HepG2 (cell line): ENCODE measurements at regions not wholly inside any gene's neighbourhood (a gene's known extent, or its start where the extent isn't known, plus 50 kb on each side); places are given as distances from the start of the nearest gene placed in this dataset.

Source experiments
- ATAC-seq: fragments of 200-7000 bp; cut with Tn5 transposase; 3 replicates; pipeline ENCODE4 v1.9.1; 2020; ENCODE audit warnings: mild to moderate bottlenecking, moderate library complexity
- BruUV-seq: library from RNA; stranded (reverse); fragments of 400-500 nt; replicated peaks from 2 replicates; lab custom pipeline; 2021; lab: Mats Ljungman, UMichigan
- CTCF ChIA-PET: fragments of 300-600 bp; formaldehyde crosslinking; extraction: SDS; loops from one replicate; lab custom pipeline; 2021; ENCODE audit warnings: low total read pairs, inconsistent platforms, low intra/inter-chr PET ratio; lab: Yijun Ruan, JAX
- POLR2A ChIA-PET: fragments of 350-600 bp; sonication (Branson Sonifier 250); formaldehyde crosslinking; loops from one replicate; lab custom pipeline; 2020; ENCODE audit warnings: antibody characterized with exemption, inconsistent platforms; lab: Yijun Ruan, JAX
- DNase-seq: peaks from one replicate; pipeline ENCODE4 v3.0.0-alpha.2; 2015; ENCODE audit warnings: low spot score
- FAIRE-seq: peaks from 3 replicates; lab custom pipeline; 2011; peaks lifted over from hg19 to GRCh38; lab: Jason Lieb, UNC
- H2AFZ ChIP-seq: one replicate; pipeline ENCODE4 v1.6.1; 2011; ENCODE audit warnings: low read length, inconsistent platforms
- H3K27ac ChIP-seq: fragments of 300-600 bp; 3 replicates; pipeline ENCODE4 v1.8.0; 2011; ENCODE audit warnings: mixed run types, mild to moderate bottlenecking, mixed read lengths, low read length, inconsistent platforms; ENCODE audit not compliant: insufficient read depth; ENCODE audit errors: extremely low read length
- H3K27me3 ChIP-seq, 2 experiments: fragments of 200-600 bp in 1 of 2; 2 replicates in 1 of 2; 3 replicates in 1 of 2; pipeline versions ENCODE4 v1.6.0 to v1.8.0; 2011; ENCODE audit warnings: low read length in 2 of 2, mild to moderate bottlenecking in 2 of 2, moderate library complexity in 2 of 2, inconsistent platforms in 1 of 2; ENCODE audit not compliant: insufficient read depth in 2 of 2, control insufficient read depth in 1 of 2
- H3K36me3 ChIP-seq, 2 experiments: fragments of 200-600 bp in 1 of 2; replicated peaks in 1 of 2; 2 replicates in 1 of 2; 3 replicates in 1 of 2; pipeline versions ENCODE4 v1.5.1 to v1.8.0; 2011; ENCODE audit warnings: low read length in 2 of 2, inconsistent platforms in 1 of 2; ENCODE audit not compliant: insufficient read depth in 2 of 2, control insufficient read depth in 1 of 2
- H3K4me1 ChIP-seq: 2 replicates; pipeline ENCODE4 v1.5.1; 2012; ENCODE audit warnings: low read length, inconsistent platforms; ENCODE audit not compliant: insufficient read depth
- H3K4me2 ChIP-seq: 2 replicates; pipeline ENCODE4 v1.6.0; 2011; ENCODE audit warnings: low read depth, low read length, inconsistent platforms
- H3K4me3 ChIP-seq, 3 experiments: fragments of 200-600 bp in 1 of 3; sonication (generic), shearing (Covaris generic) in 1 of 3; replicated peaks in 1 of 3; 2 replicates each; pipeline ENCODE4 v1.5.1; 2011 to 2016; ENCODE audit warnings: low read length in 3 of 3, inconsistent platforms in 2 of 3, low read depth in 2 of 3, mild to moderate bottlenecking in 2 of 3, control low read depth in 1 of 3, mixed read lengths in 1 of 3; ENCODE audit not compliant: insufficient read depth in 1 of 3
- H3K79me2 ChIP-seq: one replicate; pipeline ENCODE4 v1.6.1; 2011; ENCODE audit warnings: low read length, inconsistent platforms; ENCODE audit not compliant: insufficient read depth
- H3K9ac ChIP-seq: 2 replicates; pipeline ENCODE4 v1.6.0; 2011; ENCODE audit warnings: mild to moderate bottlenecking, low read depth, low read length, inconsistent platforms; ENCODE audit not compliant: insufficient read depth
- H3K9me3 ChIP-seq: 2 replicates; pipeline ENCODE4 v1.5.1; 2012; ENCODE audit warnings: mild to moderate bottlenecking, low read length
- H4K20me1 ChIP-seq: 2 replicates; pipeline ENCODE4 v1.6.0; 2011; ENCODE audit warnings: inconsistent platforms, mild to moderate bottlenecking, low read length, moderate library complexity; ENCODE audit not compliant: insufficient read depth
- CBFB ChIP-seq: sonication (generic); formaldehyde crosslinking; IDR thresholded peaks from 2 replicates; pipeline ENCODE4 v1.4.0; 2020; ENCODE audit warnings: missing genetic modification reagents
- CREB1 ChIP-seq, 2 experiments: fragments of 450-650 bp in 1 of 2; IDR thresholded peaks; 2 replicates each; pipeline ENCODE4 v1.6.1; 2016 to 2017; ENCODE audit warnings: control low read depth in 1 of 2, mild to moderate bottlenecking in 1 of 2, missing compliant biosample characterization in 1 of 2, missing genetic modification characterization in 1 of 2
- FOXC1 ChIP-seq: sonication (generic); formaldehyde crosslinking; IDR thresholded peaks from 2 replicates; pipeline ENCODE4 v1.8.0; 2022; ENCODE audit warnings: mild to moderate bottlenecking, missing genetic modification reagents, borderline replicate concordance
- HOXA7 ChIP-seq: sonication (generic); formaldehyde crosslinking; IDR thresholded peaks from 2 replicates; pipeline ENCODE4 v1.8.1; 2022; ENCODE audit warnings: mild to moderate bottlenecking, missing genetic modification reagents, moderate library complexity
- HOXA9 ChIP-seq: sonication (generic); formaldehyde crosslinking; IDR thresholded peaks from 2 replicates; pipeline ENCODE4 v1.8.1; 2022; ENCODE audit warnings: missing genetic modification reagents, mild to moderate bottlenecking, moderate library complexity, borderline replicate concordance
- IRX3 ChIP-seq: sonication (generic); formaldehyde crosslinking; IDR thresholded peaks from 2 replicates; pipeline ENCODE4 v1.8.1; 2023; ENCODE audit warnings: mild to moderate bottlenecking, low read depth, missing genetic modification reagents, borderline replicate concordance
- MBD4 ChIP-seq: IDR thresholded peaks from 2 replicates; pipeline ENCODE4 v1.6.1; 2012; ENCODE audit warnings: low read length, inconsistent platforms, borderline replicate concordance
- NFATC3 ChIP-seq: sonication (generic); formaldehyde crosslinking; IDR thresholded peaks from 2 replicates; pipeline ENCODE4 v1.5.1; 2020; ENCODE audit warnings: mild to moderate bottlenecking, missing genetic modification reagents
- NFKB2 ChIP-seq: sonication (generic); formaldehyde crosslinking; IDR thresholded peaks from 2 replicates; pipeline ENCODE4 v1.4.0; 2020; ENCODE audit warnings: missing genetic modification reagents, borderline replicate concordance
- NFYC ChIP-seq: IDR thresholded peaks from 2 replicates; pipeline ENCODE4 v1.6.1; 2016; ENCODE audit warnings: missing genetic modification reagents, missing compliant biosample characterization
- POLR2A ChIP-seq, 2 experiments: IDR thresholded peaks; 2 replicates each; pipeline ENCODE4 v1.6.1; 2011; ENCODE audit warnings: low read depth in 2 of 2, low read length in 2 of 2, mild to moderate bottlenecking in 1 of 2, moderate library complexity in 1 of 2; ENCODE audit not compliant: insufficient read depth in 1 of 2
- RXRB ChIP-seq: IDR thresholded peaks from 2 replicates; pipeline ENCODE4 v1.6.1; 2016; ENCODE audit warnings: borderline replicate concordance, missing genetic modification reagents, missing compliant biosample characterization
- TAF15 ChIP-seq: fragments of 200-400 bp; formaldehyde crosslinking; IDR thresholded peaks from one replicate; pipeline ENCODE4 v1.6.1; 2018; ENCODE audit warnings: mild to moderate bottlenecking, low read depth, low read length; ENCODE audit not compliant: poor library complexity, severe bottlenecking
- TEAD2 ChIP-seq: sonication (generic); formaldehyde crosslinking; IDR thresholded peaks from 2 replicates; pipeline ENCODE4 v1.9.0; 2021; ENCODE audit warnings: missing genetic modification reagents
- ZNF12 ChIP-seq: sonication (generic); formaldehyde crosslinking; IDR thresholded peaks from 2 replicates; pipeline ENCODE4 v1.5.0; 2020; ENCODE audit warnings: missing genetic modification reagents
- ZNF616 ChIP-seq: sonication (generic); formaldehyde crosslinking; IDR thresholded peaks from 2 replicates; pipeline ENCODE4 v1.5.0; 2020; ENCODE audit warnings: low read depth, mild to moderate bottlenecking, missing genetic modification reagents
- ZNF878 ChIP-seq: sonication (generic); formaldehyde crosslinking; IDR thresholded peaks from 2 replicates; pipeline ENCODE4 v1.8.1; 2023; ENCODE audit warnings: mild to moderate bottlenecking, missing genetic modification reagents, moderate library complexity
- ZSCAN25 ChIP-seq: sonication (generic); formaldehyde crosslinking; IDR thresholded peaks from 2 replicates; pipeline ENCODE4 v1.8.0; 2022; ENCODE audit warnings: mild to moderate bottlenecking, missing genetic modification reagents
- ZSCAN31 ChIP-seq: sonication (generic); formaldehyde crosslinking; IDR thresholded peaks from 2 replicates; pipeline ENCODE4 v1.5.0; 2020; ENCODE audit warnings: low read depth, mild to moderate bottlenecking, missing genetic modification reagents
- WGBS: methylation state at CpG from one replicate; pipeline ENCODE4 v1.1.6; 2017; ENCODE audit warnings: low lambda C conversion rate; 5-methylcytosine and 5-hydroxymethylcytosine counted together
- in situ Hi-C: cut with HindIII; loops from 2 replicates; pipeline ENCODE4 v1.10.0; 2017; ENCODE audit warnings: low pct_unique_long_range_greater_than_20kb; ENCODE audit not compliant: extremely low pct_ligation_motif_present
- intact Hi-C: fragments of 100-400 bp; cut with micrococcal nuclease; formaldehyde crosslinking; loops from one replicate; pipeline ENCODE4 v1.10.0; 2022; ENCODE audit not compliant: unreplicated experiment
- TF ChIP-seq, protein P1 (sequence below): sonication (generic); formaldehyde crosslinking; IDR thresholded peaks from 2 replicates; pipeline ENCODE4 v1.8.1; 2023; ENCODE audit warnings: missing genetic modification reagents, mild to moderate bottlenecking, borderline replicate concordance
- TF ChIP-seq, protein P2 (sequence below): sonication (generic); formaldehyde crosslinking; IDR thresholded peaks from 2 replicates; pipeline ENCODE4 v1.4.0; 2020; ENCODE audit warnings: missing genetic modification reagents

DNA sequence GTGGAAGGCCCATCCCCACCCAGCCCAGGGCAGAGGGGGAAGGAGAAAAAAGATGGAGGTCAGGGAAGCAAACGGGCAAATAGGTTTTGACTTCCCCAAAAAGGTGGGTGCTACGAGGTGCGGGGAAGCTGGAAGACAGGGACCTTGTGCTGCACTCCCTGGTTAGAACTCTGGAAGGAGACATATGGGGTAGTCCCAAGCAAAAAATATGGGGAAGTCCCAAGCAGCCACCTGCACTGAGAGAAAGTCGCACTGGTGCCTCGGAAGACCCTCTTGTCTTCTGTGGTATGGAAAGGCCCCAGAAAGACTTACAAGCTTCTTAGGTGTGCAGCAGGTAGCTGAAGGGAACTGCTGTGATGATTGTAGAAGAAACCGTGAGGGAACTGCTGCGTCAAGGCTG lies 93.8 kb upstream of the CEP85L start (continued):
- TF ChIP-seq, protein P1, sequence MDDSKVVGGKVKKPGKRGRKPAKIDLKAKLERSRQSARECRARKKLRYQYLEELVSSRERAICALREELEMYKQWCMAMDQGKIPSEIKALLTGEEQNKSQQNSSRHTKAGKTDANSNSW (CRISPR knock-in tag): no peak
- TF ChIP-seq CBFB (CRISPR knock-in tag): no peak
- TF ChIP-seq NFKB2 (CRISPR knock-in tag): no peak
- TF ChIP-seq IRX3 (CRISPR knock-in tag): no peak

DNA sequence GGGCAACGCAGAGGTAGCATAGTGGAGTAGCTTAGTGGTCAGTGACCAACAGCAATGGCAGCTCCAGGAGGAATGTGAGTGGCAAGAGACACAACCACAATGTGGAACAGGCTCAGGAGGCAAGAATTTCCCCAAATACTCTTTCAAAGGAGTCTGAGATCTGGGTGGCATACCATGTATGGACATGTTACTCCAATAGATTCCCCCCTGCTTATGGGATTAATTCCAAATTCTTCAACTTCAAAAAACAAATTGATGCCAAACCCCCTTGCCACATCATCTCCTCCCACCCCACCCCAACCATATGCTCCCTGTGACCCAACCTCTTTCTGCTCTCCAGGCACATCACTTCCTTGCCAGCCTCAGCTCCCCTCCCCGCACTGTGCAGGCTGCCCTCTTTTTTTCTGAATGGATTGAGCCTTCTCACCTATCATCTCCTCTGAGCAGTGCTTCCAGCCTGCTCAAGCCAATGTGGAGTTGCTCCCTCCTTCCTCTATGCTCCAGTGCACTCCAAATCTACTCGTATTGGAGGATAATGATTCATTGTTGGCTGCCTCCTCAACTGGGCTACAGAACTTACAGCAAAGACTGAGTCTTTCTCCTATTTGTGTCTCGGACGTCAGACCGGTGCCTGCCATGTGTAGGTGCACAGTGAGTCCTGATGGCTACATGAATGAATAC lies 93.0 kb upstream of the CEP85L start:
- H3K27ac ChIP-seq: no peak overlapping the region
- H3K9ac ChIP-seq: no peak overlapping the region
- in situ Hi-C loops (no loop called here), intact Hi-C loops (no loop called here)
- H2AFZ ChIP-seq: no peak overlapping the region
- no peaks in the 10 kb centered on the region for H3K4me1 ChIP-seq
- ChIA-PET CTCF (no interaction called here), POLR2A (no interaction called here)
- no peaks in the 10 kb centered on the region for H3K36me3 ChIP-seq
- H3K27me3 ChIP-seq: peaks cover 3 to 21% of the 10 kb centered on the region in 2 experiments; a peak in 3 of 5 replicates
- no peak overlapping the region for H3K4me2 ChIP-seq
- H3K4me3 ChIP-seq: no peak overlapping the region
- no peaks in the 10 kb centered on the region for H4K20me1 ChIP-seq
- no TSS peak for BruUV-seq
- no peaks in the 10 kb centered on the region for H3K9me3 ChIP-seq
- FAIRE-seq (no peak), ATAC-seq (no peak), DNase-seq (no peak)
- H3K79me2 ChIP-seq: no peaks in the 10 kb centered on the region
- WGBS: 10% methylated on average over 6 of the region's 6 CpGs
- TF ChIP-seq FOXC1: no peak
- no peak for TF ChIP-seq NFATC3 (CRISPR knock-in tag)
- no peak for TF ChIP-seq NFYC (CRISPR knock-in tag)
- TF ChIP-seq CREB1 (IDR thresholded peaks at IDR 0.05): no peak
- TF ChIP-seq CREB1 (CRISPR knock-in tag; IDR thresholded peaks at IDR 0.05): no peak
- no peak for TF ChIP-seq ZNF878 (CRISPR knock-in tag)
- TF ChIP-seq MBD4: no peak
- no peak for TF ChIP-seq ZNF616 (CRISPR knock-in tag)
- TF ChIP-seq, protein P2, sequence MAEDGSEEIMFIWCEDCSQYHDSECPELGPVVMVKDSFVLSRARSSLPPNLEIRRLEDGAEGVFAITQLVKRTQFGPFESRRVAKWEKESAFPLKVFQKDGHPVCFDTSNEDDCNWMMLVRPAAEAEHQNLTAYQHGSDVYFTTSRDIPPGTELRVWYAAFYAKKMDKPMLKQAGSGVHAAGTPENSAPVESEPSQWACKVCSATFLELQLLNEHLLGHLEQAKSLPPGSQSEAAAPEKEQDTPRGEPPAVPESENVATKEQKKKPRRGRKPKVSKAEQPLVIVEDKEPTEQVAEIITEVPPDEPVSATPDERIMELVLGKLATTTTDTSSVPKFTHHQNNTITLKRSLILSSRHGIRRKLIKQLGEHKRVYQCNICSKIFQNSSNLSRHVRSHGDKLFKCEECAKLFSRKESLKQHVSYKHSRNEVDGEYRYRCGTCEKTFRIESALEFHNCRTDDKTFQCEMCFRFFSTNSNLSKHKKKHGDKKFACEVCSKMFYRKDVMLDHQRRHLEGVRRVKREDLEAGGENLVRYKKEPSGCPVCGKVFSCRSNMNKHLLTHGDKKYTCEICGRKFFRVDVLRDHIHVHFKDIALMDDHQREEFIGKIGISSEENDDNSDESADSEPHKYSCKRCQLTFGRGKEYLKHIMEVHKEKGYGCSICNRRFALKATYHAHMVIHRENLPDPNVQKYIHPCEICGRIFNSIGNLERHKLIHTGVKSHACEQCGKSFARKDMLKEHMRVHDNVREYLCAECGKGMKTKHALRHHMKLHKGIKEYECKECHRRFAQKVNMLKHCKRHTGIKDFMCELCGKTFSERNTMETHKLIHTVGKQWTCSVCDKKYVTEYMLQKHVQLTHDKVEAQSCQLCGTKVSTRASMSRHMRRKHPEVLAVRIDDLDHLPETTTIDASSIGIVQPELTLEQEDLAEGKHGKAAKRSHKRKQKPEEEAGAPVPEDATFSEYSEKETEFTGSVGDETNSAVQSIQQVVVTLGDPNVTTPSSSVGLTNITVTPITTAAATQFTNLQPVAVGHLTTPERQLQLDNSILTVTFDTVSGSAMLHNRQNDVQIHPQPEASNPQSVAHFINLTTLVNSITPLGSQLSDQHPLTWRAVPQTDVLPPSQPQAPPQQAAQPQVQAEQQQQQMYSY (CRISPR knock-in tag): no peak
- TF ChIP-seq ZNF12 (CRISPR knock-in tag): no peak
- no peak for TF ChIP-seq TAF15
- no peak for TF ChIP-seq HOXA7 (CRISPR knock-in tag)
- TF ChIP-seq HOXA9: no peak
- TF ChIP-seq TEAD2 (CRISPR knock-in tag): no peak
- TF ChIP-seq ZSCAN25 (CRISPR knock-in tag): no peak
- no peak for TF ChIP-seq ZSCAN31 (CRISPR knock-in tag)
- no peak for TF ChIP-seq RXRB (CRISPR knock-in tag)
- no peak for TF ChIP-seq POLR2A (IDR thresholded peaks at IDR 0.05; ENCODE audit: insufficient read depth in 1 of 2, low read depth in 2 of 2, low read length in 2 of 2)
